NCI-H748 (cell line): ENCODE measurements at regions not wholly inside any gene's neighbourhood (a gene's known extent, or its start where the extent isn't known, plus 50 kb on each side); places are given as distances from the start of the nearest gene placed in this dataset.

Experiments
- DNase-seq: peaks from one replicate; lab custom pipeline; 2025; ENCODE audit not compliant: unreplicated experiment; lab: John Stamatoyannopoulos, UW

- DNase-seq = no peak
Observed at GRCh38 chr11:11177156-11177808, 175.8 kb downstream of the CSNK2A3 start.

GRCh38 chr11:11173316-11174025, 179.6 kb downstream of the CSNK2A3 start:
- DNase-seq = no peak

GRCh38 chr11:11171854-11172253, 181.2 kb downstream of the CSNK2A3 start:
- DNase-seq = no peak

- DNase-seq = no peak
Observed at GRCh38 chr11:11171285-11171684, 181.8 kb downstream of the CSNK2A3 start.

GRCh38 chr11:11170352-11171084, 182.5 kb downstream of the CSNK2A3 start:
- DNase-seq = no peak

- no peak for DNase-seq
Observed at GRCh38 chr11:11169715-11170351, 183.2 kb downstream of the CSNK2A3 start.

GRCh38 chr11:11167806-11168205, 185.2 kb downstream of the CSNK2A3 start:
- DNase-seq = no peak

GRCh38 chr11:11164334-11164690, 188.7 kb downstream of the CSNK2A3 start:
- DNase-seq = no peak

- no peak for DNase-seq
Observed at GRCh38 chr11:11163669-11164333, 189.2 kb downstream of the CSNK2A3 start.

GRCh38 chr11:11163236-11163635, 189.8 kb downstream of the CSNK2A3 start:
- DNase-seq = peak; percentile 17

- peak; percentile 40 for DNase-seq
Observed at GRCh38 chr11:11157185-11157584, 195.9 kb downstream of the CSNK2A3 start.

- DNase-seq = no peak
Observed at GRCh38 chr11:11155962-11156815, 196.9 kb downstream of the CSNK2A3 start.

- no peak for DNase-seq
Observed at GRCh38 chr11:11152877-11153276, 200.2 kb downstream of the CSNK2A3 start.

- no peak for DNase-seq
Observed at GRCh38 chr11:11149671-11150459, 203.2 kb downstream of the CSNK2A3 start.

GRCh38 chr11:11148596-11148995, 204.5 kb downstream of the CSNK2A3 start:
- DNase-seq = no peak

GRCh38 chr11:11148104-11148509, 204.9 kb downstream of the CSNK2A3 start:
- DNase-seq = no peak

GRCh38 chr11:11146830-11147229, 206.2 kb downstream of the CSNK2A3 start:
- DNase-seq = no peak

GRCh38 chr11:11143849-11144248, 209.2 kb downstream of the CSNK2A3 start:
- no peak for DNase-seq

- no peak for DNase-seq
Observed at GRCh38 chr11:11142430-11142829, 210.6 kb downstream of the CSNK2A3 start.
